HCT116 (cell line): ENCODE measurements at regions not wholly inside any gene's neighbourhood (a gene's known extent, or its start where the extent isn't known, plus 50 kb on each side); places are given as distances from the start of the nearest gene placed in this dataset.

Source experiments
- ATAC-seq: fragments of 200-7000 bp; cut with Tn5 transposase; 2 replicates; pipeline ENCODE4 v1.9.1; 2020; ENCODE audit warnings: mild to moderate bottlenecking, moderate library complexity
- BruUV-seq: library from RNA; stranded (reverse); fragments of 400-500 nt; replicated peaks from 2 replicates; lab custom pipeline; 2021; lab: Mats Ljungman, UMichigan
- CTCF ChIA-PET: fragments of 300-600 bp; sonication (Branson Sonifier 250); formaldehyde crosslinking; loops from one replicate; lab custom pipeline; 2021; ENCODE audit warnings: antibody characterized with exemption; lab: Charles Lee
- POLR2A ChIA-PET: fragments of 300-600, 350-600 bp; sonication (Branson Sonifier 250); formaldehyde crosslinking; loops from one replicate; lab custom pipeline; 2021; ENCODE audit warnings: antibody characterized with exemption; lab: Charles Lee
- RAD21 ChIA-PET, 2 experiments: fragments of 300-600 bp; sonication (Branson Sonifier 250); formaldehyde crosslinking; loops; one replicate each; lab custom pipeline; 2023; ENCODE audit warnings: low total read pairs in 2 of 2; ENCODE audit not compliant: uncharacterized antibody in 2 of 2, unreplicated experiment in 2 of 2, low non-redundant PET in 1 of 2; lab: Charles Lee
- DNase-seq: peaks from one replicate; pipeline ENCODE4 v3.0.0-alpha.2; 2010; ENCODE audit warnings: low read depth, low spot score
- H2AFZ ChIP-seq: fragments of 200-600 bp; shearing (Covaris generic), sonication (generic); 2 replicates; pipeline ENCODE4 v1.6.1; 2017; ENCODE audit warnings: low read depth, mixed run types, mixed read lengths, antibody characterized with exemption, low read length; ENCODE audit not compliant: poor library complexity, severe bottlenecking
- H3K27ac ChIP-seq: 2 replicates; pipeline ENCODE4 v1.5.1; 2012; ENCODE audit warnings: low read depth, low read length
- H3K27me3 ChIP-seq: fragments of 200-600 bp; sonication (generic); 2 replicates; pipeline ENCODE4 v1.6.1; 2016; ENCODE audit warnings: mixed run types, low read length, mixed read lengths; ENCODE audit not compliant: insufficient read depth
- H3K36me3 ChIP-seq, 2 experiments: fragments of 200-500 bp in 1 of 2; fragments of 200-600 bp in 1 of 2; sonication (Bioruptor generic) in 1 of 2; sonication (generic) in 1 of 2; 2 replicates each; pipeline versions ENCODE4 v1.5.1 to v1.6.1; 2014 to 2016; ENCODE audit warnings: low read length in 2 of 2, inconsistent platforms in 1 of 2, mixed read lengths in 1 of 2, mixed run types in 1 of 2; ENCODE audit not compliant: insufficient read depth in 2 of 2, control insufficient read depth in 1 of 2
- H3K4me1 ChIP-seq, 2 experiments: fragments of 200-600 bp in 1 of 2; sonication (generic) in 1 of 2; 2 replicates each; pipeline versions ENCODE4 v1.5.1 to v1.6.1; 2012 to 2017; ENCODE audit warnings: low read length in 2 of 2, inconsistent platforms in 1 of 2, mild to moderate bottlenecking in 1 of 2, mixed read lengths in 1 of 2, mixed run types in 1 of 2, moderate library complexity in 1 of 2; ENCODE audit not compliant: insufficient read depth in 2 of 2, control insufficient read depth in 1 of 2
- H3K4me2 ChIP-seq: fragments of 200-600 bp; sonication (generic); 2 replicates; pipeline ENCODE4 v1.6.1; 2017; ENCODE audit warnings: mixed run types, low read length, mixed read lengths
- H3K4me3 ChIP-seq, 2 experiments: fragments of 200-600 bp in 1 of 2; sonication (generic) in 1 of 2; replicated peaks in 1 of 2; 2 replicates each; pipeline ENCODE4 v1.5.1; 2011 to 2016; ENCODE audit warnings: low read length in 2 of 2, control low read depth in 1 of 2, low read depth in 1 of 2, mild to moderate bottlenecking in 1 of 2, mixed read lengths in 1 of 2, mixed run types in 1 of 2
- H3K79me2 ChIP-seq: fragments of 200-600 bp; sonication (generic); 2 replicates; pipeline ENCODE4 v1.6.1; 2017; ENCODE audit warnings: mild to moderate bottlenecking, mixed run types, low read length, moderate library complexity, mixed read lengths; ENCODE audit not compliant: insufficient read depth
- H3K9ac ChIP-seq: fragments of 200-600 bp; sonication (generic); 2 replicates; pipeline ENCODE4 v1.6.1; 2016; ENCODE audit warnings: low read length, mixed read lengths
- H3K9me2 ChIP-seq: fragments of 200-600 bp; sonication (generic), shearing (Covaris generic); 2 replicates; pipeline ENCODE4 v1.6.1; 2017; ENCODE audit warnings: mixed run types, mild to moderate bottlenecking, moderate library complexity; ENCODE audit not compliant: insufficient read depth
- H3K9me3 ChIP-seq, 2 experiments: fragments of 200-500 bp in 1 of 2; fragments of 200-600 bp in 1 of 2; sonication (Bioruptor generic) in 1 of 2; sonication (generic) in 1 of 2; 2 replicates each; pipeline ENCODE4 v1.6.1; 2014 to 2017; ENCODE audit warnings: low read length in 2 of 2, mixed read lengths in 2 of 2, inconsistent platforms in 1 of 2, low read depth in 1 of 2, mild to moderate bottlenecking in 1 of 2, mixed run types in 1 of 2, moderate library complexity in 1 of 2; ENCODE audit not compliant: control insufficient read depth in 1 of 2, insufficient read depth in 1 of 2
- H4K20me1 ChIP-seq: fragments of 200-600 bp; sonication (generic), shearing (Covaris generic); 2 replicates; pipeline ENCODE4 v1.6.1; 2017; ENCODE audit warnings: mixed run types, mild to moderate bottlenecking, moderate library complexity; ENCODE audit not compliant: insufficient read depth
- CBX3 ChIP-seq: IDR thresholded peaks from 2 replicates; pipeline ENCODE4 v1.6.1; 2012; ENCODE audit warnings: low read depth
- CTCF ChIP-seq, 3 experiments: fragments of 200-600 bp in 1 of 3; sonication (generic) in 1 of 3; IDR thresholded peaks in 2 of 3; conservative IDR thresholded peaks in 1 of 3; 2 replicates each; pipeline ENCODE4 v1.5.1; 2012 to 2017; ENCODE audit warnings: low read depth in 2 of 3, low read length in 2 of 3, antibody characterized with exemption in 1 of 3, borderline replicate concordance in 1 of 3, control low read depth in 1 of 3, mild to moderate bottlenecking in 1 of 3, mixed read lengths in 1 of 3, mixed run types in 1 of 3, moderate library complexity in 1 of 3; ENCODE audit not compliant: insufficient read depth in 1 of 3
- EGR1 ChIP-seq: IDR thresholded peaks from 2 replicates; pipeline ENCODE4 v1.6.1; 2012; ENCODE audit warnings: low read depth
- ELF1 ChIP-seq: IDR thresholded peaks from 2 replicates; pipeline ENCODE4 v1.6.1; 2012; ENCODE audit warnings: low read depth, borderline replicate concordance
- EZH2 ChIP-seq: fragments of 200-600 bp; sonication (generic); IDR thresholded peaks from 2 replicates; pipeline ENCODE4 v1.6.1; 2017; ENCODE audit warnings: antibody characterized with exemption, mixed run types
- JUND ChIP-seq: IDR thresholded peaks from 2 replicates; pipeline ENCODE4 v1.6.1; 2012
- POLR2A ChIP-seq: IDR thresholded peaks from 2 replicates; pipeline ENCODE4 v1.7.0; 2011; ENCODE audit warnings: borderline replicate concordance; ENCODE audit not compliant: insufficient read depth, insufficient read length; ENCODE audit errors: extremely low read depth
- SP1 ChIP-seq: IDR thresholded peaks from 2 replicates; pipeline ENCODE4 v1.6.1; 2012; ENCODE audit warnings: low read depth
- TCF7L2 ChIP-seq: IDR thresholded peaks from 2 replicates; pipeline ENCODE4 v1.7.0; 2011; ENCODE audit warnings: borderline replicate concordance, inconsistent platforms; ENCODE audit not compliant: insufficient read depth, insufficient read length; ENCODE audit errors: extremely low read depth
- YY1 ChIP-seq: IDR thresholded peaks from 2 replicates; pipeline ENCODE4 v1.6.1; 2011; ENCODE audit warnings: low read length, low read depth, moderate library complexity, mild to moderate bottlenecking; ENCODE audit not compliant: insufficient replicate concordance; ENCODE audit errors: extremely low read depth
- ZFX ChIP-seq: fragments of 450-650 bp; IDR thresholded peaks from 2 replicates; pipeline ENCODE4 v1.6.1; 2017
- intact Hi-C: fragments of 100-400 bp; cut with micrococcal nuclease; formaldehyde crosslinking; loops from 2 replicates; pipeline ENCODE4 v1.10.0; 2022
- TF ChIP-seq, protein P1 (sequence below): IDR thresholded peaks from 2 replicates; pipeline ENCODE4 v1.6.1; 2012
- TF ChIP-seq, protein P2 (sequence below): IDR thresholded peaks from 2 replicates; pipeline ENCODE4 v1.6.1; 2012; ENCODE audit warnings: low read depth
- TF ChIP-seq, protein P3 (sequence below): IDR thresholded peaks from 2 replicates; pipeline ENCODE4 v1.6.1; 2011; ENCODE audit warnings: mild to moderate bottlenecking, low read length, moderate library complexity; ENCODE audit not compliant: insufficient replicate concordance; ENCODE audit errors: extremely low read depth
- TF ChIP-seq, protein P4 (sequence below): IDR thresholded peaks from 2 replicates; pipeline ENCODE4 v1.6.1; 2012

GRCh38 chr13:50711131-50711815, 132.2 kb downstream of the DLEU7 start:
- Histone ChIP-seq H3K9me2 (no peaks in the 10 kb centered on the region), H3K9me3 (no peaks in the 10 kb centered on the region), H3K36me3 (no peaks in the 10 kb centered on the region), H3K4me2 (no peak overlapping the region), H3K79me2 (no peaks in the 10 kb centered on the region), H4K20me1 (no peaks in the 10 kb centered on the region), H2AFZ (no peak overlapping the region), H3K4me1 (no peaks in the 10 kb centered on the region), H3K9ac (no peak overlapping the region), H3K27me3 (no peaks in the 10 kb centered on the region), H3K27ac (no peak overlapping the region), H3K4me3 (no peak overlapping the region)
- intact Hi-C loops = no loop called here
- BruUV-seq = no TSS peak
- CTCF ChIA-PET = no interaction called here
- DNase-seq = no peak
- TF ChIP-seq, protein P1, sequence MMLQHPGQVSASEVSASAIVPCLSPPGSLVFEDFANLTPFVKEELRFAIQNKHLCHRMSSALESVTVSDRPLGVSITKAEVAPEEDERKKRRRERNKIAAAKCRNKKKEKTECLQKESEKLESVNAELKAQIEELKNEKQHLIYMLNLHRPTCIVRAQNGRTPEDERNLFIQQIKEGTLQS = no peak
- TF ChIP-seq ELF1 (no peak), JUND (no peak), SP1 (no peak), YY1 (no peak), ZFX (no peak), TCF7L2 (no peak), EGR1 (no peak), POLR2A (no peak), CTCF (IDR thresholded peaks at IDR 0.05 in 2 of 3, conservative IDR thresholded peaks at IDR 0.05 in 1 of 3; ENCODE audit: borderline replicate concordance in 1 of 3, insufficient read depth in 1 of 3, low read depth in 2 of 3, low read length in 2 of 3) (no peak), CBX3 (no peak), EZH2 (no peak)
- TF ChIP-seq, protein P2, sequence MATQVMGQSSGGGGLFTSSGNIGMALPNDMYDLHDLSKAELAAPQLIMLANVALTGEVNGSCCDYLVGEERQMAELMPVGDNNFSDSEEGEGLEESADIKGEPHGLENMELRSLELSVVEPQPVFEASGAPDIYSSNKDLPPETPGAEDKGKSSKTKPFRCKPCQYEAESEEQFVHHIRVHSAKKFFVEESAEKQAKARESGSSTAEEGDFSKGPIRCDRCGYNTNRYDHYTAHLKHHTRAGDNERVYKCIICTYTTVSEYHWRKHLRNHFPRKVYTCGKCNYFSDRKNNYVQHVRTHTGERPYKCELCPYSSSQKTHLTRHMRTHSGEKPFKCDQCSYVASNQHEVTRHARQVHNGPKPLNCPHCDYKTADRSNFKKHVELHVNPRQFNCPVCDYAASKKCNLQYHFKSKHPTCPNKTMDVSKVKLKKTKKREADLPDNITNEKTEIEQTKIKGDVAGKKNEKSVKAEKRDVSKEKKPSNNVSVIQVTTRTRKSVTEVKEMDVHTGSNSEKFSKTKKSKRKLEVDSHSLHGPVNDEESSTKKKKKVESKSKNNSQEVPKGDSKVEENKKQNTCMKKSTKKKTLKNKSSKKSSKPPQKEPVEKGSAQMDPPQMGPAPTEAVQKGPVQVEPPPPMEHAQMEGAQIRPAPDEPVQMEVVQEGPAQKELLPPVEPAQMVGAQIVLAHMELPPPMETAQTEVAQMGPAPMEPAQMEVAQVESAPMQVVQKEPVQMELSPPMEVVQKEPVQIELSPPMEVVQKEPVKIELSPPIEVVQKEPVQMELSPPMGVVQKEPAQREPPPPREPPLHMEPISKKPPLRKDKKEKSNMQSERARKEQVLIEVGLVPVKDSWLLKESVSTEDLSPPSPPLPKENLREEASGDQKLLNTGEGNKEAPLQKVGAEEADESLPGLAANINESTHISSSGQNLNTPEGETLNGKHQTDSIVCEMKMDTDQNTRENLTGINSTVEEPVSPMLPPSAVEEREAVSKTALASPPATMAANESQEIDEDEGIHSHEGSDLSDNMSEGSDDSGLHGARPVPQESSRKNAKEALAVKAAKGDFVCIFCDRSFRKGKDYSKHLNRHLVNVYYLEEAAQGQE = no peak
- TF ChIP-seq, protein P3, sequence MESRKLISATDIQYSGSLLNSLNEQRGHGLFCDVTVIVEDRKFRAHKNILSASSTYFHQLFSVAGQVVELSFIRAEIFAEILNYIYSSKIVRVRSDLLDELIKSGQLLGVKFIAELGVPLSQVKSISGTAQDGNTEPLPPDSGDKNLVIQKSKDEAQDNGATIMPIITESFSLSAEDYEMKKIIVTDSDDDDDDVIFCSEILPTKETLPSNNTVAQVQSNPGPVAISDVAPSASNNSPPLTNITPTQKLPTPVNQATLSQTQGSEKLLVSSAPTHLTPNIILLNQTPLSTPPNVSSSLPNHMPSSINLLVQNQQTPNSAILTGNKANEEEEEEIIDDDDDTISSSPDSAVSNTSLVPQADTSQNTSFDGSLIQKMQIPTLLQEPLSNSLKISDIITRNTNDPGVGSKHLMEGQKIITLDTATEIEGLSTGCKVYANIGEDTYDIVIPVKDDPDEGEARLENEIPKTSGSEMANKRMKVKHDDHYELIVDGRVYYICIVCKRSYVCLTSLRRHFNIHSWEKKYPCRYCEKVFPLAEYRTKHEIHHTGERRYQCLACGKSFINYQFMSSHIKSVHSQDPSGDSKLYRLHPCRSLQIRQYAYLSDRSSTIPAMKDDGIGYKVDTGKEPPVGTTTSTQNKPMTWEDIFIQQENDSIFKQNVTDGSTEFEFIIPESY = no peak
- TF ChIP-seq, protein P4, sequence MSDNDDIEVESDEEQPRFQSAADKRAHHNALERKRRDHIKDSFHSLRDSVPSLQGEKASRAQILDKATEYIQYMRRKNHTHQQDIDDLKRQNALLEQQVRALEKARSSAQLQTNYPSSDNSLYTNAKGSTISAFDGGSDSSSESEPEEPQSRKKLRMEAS = no peak
- ATAC-seq = no peak
- POLR2A ChIA-PET = no interaction called here
- RAD21 ChIA-PET = no interaction called here
